Stomach smooth muscle (tissue), 2 donors: ENCODE measurements at regions not wholly inside any gene's neighbourhood (a gene's known extent, or its start where the extent isn't known, plus 50 kb on each side); places are given as distances from the start of the nearest gene placed in this dataset.

Experiments used
- H3K27ac ChIP-seq: one replicate; pipeline ENCODE4 v1.7.0; 2013; ENCODE audit warnings: mild to moderate bottlenecking, low read length, inconsistent platforms
- H3K27me3 ChIP-seq, 2 donors: one replicate each; pipeline ENCODE4 v1.7.0; 2013; ENCODE audit warnings: low read length in 2 of 2; ENCODE audit not compliant: insufficient read depth in 2 of 2, control insufficient read depth in 1 of 2
- H3K36me3 ChIP-seq, 2 donors: one replicate each; pipeline ENCODE4 v1.7.0; 2013; ENCODE audit warnings: low read length in 2 of 2; ENCODE audit not compliant: control insufficient read depth in 2 of 2, insufficient read depth in 2 of 2
- H3K4me1 ChIP-seq: one replicate; pipeline ENCODE4 v1.7.0; 2013; ENCODE audit warnings: low read length; ENCODE audit not compliant: control insufficient read depth, insufficient read depth
- H3K4me3 ChIP-seq, 2 donors: one replicate each; pipeline ENCODE4 v1.7.0; 2013; ENCODE audit warnings: low read length in 2 of 2
- H3K9ac ChIP-seq, 2 donors: one replicate each; pipeline ENCODE4 v1.7.0; 2013; ENCODE audit warnings: low read length in 2 of 2, mild to moderate bottlenecking in 1 of 2
- H3K9me3 ChIP-seq, 2 donors: one replicate each; pipeline ENCODE4 v1.7.0; 2013; ENCODE audit warnings: low read length in 2 of 2; ENCODE audit not compliant: control insufficient read depth in 2 of 2
- donor health status: healthy.
- donor health status: Pancreatic carcinoma.

- peaks cover 0 to 4% of the 10 kb centered on the region in 2 donors for H3K27me3 ChIP-seq
- no peak overlapping the region for H3K4me3 ChIP-seq
- H3K9me3 ChIP-seq, result no peaks in the 10 kb centered on the region
- no peak overlapping the region for H3K9ac ChIP-seq
- no peaks in the 10 kb centered on the region for H3K36me3 ChIP-seq
- H3K4me1 ChIP-seq, result no peaks in the 10 kb centered on the region
- no peak overlapping the region for H3K27ac ChIP-seq
Measured at GRCh38 chr3:14338898-14339458, 63.4 kb upstream of the SLC6A6 start.

- no peaks in the 10 kb centered on the region for H3K9me3 ChIP-seq
- H3K27ac ChIP-seq, result no peak overlapping the region
- no peaks in the 10 kb centered on the region for H3K4me1 ChIP-seq
- H3K36me3 ChIP-seq, result no peaks in the 10 kb centered on the region
- H3K27me3 ChIP-seq, result peaks cover 0 to 4% of the 10 kb centered on the region in 2 donors
- no peak overlapping the region for H3K4me3 ChIP-seq
- H3K9ac ChIP-seq, result no peak overlapping the region
Measured at GRCh38 chr3:14340960-14341708, 61.3 kb upstream of the SLC6A6 start.

GRCh38 chr3:14343338-14344112, 58.9 kb upstream of the SLC6A6 start:
- no peaks in the 10 kb centered on the region for H3K4me1 ChIP-seq
- H3K36me3 ChIP-seq, result no peaks in the 10 kb centered on the region
- H3K4me3 ChIP-seq, result no peak overlapping the region
- no peak overlapping the region for H3K27ac ChIP-seq
- no peak overlapping the region for H3K9ac ChIP-seq
- H3K9me3 ChIP-seq, result no peaks in the 10 kb centered on the region
- no peaks in the 10 kb centered on the region for H3K27me3 ChIP-seq

GRCh38 chr3:14344351-14344750, 58.1 kb upstream of the SLC6A6 start:
- Histone ChIP-seq H3K27ac (no peak overlapping the region), H3K36me3 (no peaks in the 10 kb centered on the region), H3K9ac (no peak overlapping the region), H3K27me3 (no peaks in the 10 kb centered on the region), H3K4me3 (no peak overlapping the region), H3K9me3 (no peaks in the 10 kb centered on the region), H3K4me1 (no peaks in the 10 kb centered on the region)

- H3K27me3 ChIP-seq, result no peaks in the 10 kb centered on the region
- no peak overlapping the region for H3K27ac ChIP-seq
- H3K4me1 ChIP-seq, result no peaks in the 10 kb centered on the region
- no peaks in the 10 kb centered on the region for H3K9me3 ChIP-seq
- H3K36me3 ChIP-seq, result no peaks in the 10 kb centered on the region
- H3K9ac ChIP-seq, result no peak overlapping the region
- H3K4me3 ChIP-seq, result no peak overlapping the region
Measured at GRCh38 chr3:14345496-14346150, 56.8 kb upstream of the SLC6A6 start.

GRCh38 chr3:14346191-14346590, 56.2 kb upstream of the SLC6A6 start:
- no peaks in the 10 kb centered on the region for H3K27me3 ChIP-seq

GRCh38 chr3:14346642-14347041, 55.8 kb upstream of the SLC6A6 start:
- Histone ChIP-seq H3K27me3 (no peaks in the 10 kb centered on the region), H3K9ac (no peak overlapping the region), H3K4me1 (peaks cover under 1% of the 10 kb centered on the region)

More at GRCh38 chr3:14346191-14346590, 56.2 kb upstream of the SLC6A6 start:
- H3K4me1 ChIP-seq, result no peaks in the 10 kb centered on the region
- no peak overlapping the region for H3K4me3 ChIP-seq
- H3K9ac ChIP-seq, result no peak overlapping the region
- H3K9me3 ChIP-seq, result no peaks in the 10 kb centered on the region
- no peak overlapping the region for H3K27ac ChIP-seq
- no peaks in the 10 kb centered on the region for H3K36me3 ChIP-seq

GRCh38 chr3:14347110-14347509, 55.3 kb upstream of the SLC6A6 start:
- Histone ChIP-seq H3K27ac (no peak overlapping the region), H3K4me3 (no peak overlapping the region), H3K27me3 (no peaks in the 10 kb centered on the region), H3K9me3 (no peaks in the 10 kb centered on the region), H3K36me3 (no peaks in the 10 kb centered on the region), H3K4me1 (peaks cover 2% of the 10 kb centered on the region), H3K9ac (no peak overlapping the region)

More at GRCh38 chr3:14346642-14347041, 55.8 kb upstream of the SLC6A6 start:
- Histone ChIP-seq H3K27ac (no peak overlapping the region), H3K4me3 (no peak overlapping the region), H3K36me3 (no peaks in the 10 kb centered on the region), H3K9me3 (no peaks in the 10 kb centered on the region)

- no peaks in the 10 kb centered on the region for H3K9me3 ChIP-seq
- peaks cover 2% of the 10 kb centered on the region for H3K4me1 ChIP-seq
- H3K4me3 ChIP-seq, result no peak overlapping the region
- H3K27me3 ChIP-seq, result no peaks in the 10 kb centered on the region
- H3K36me3 ChIP-seq, result no peaks in the 10 kb centered on the region
- no peak overlapping the region for H3K27ac ChIP-seq
- H3K9ac ChIP-seq, result no peak overlapping the region
Measured at GRCh38 chr3:14351617-14352001, 50.8 kb upstream of the SLC6A6 start.

GRCh38 chr3:14352002-14352627, 50.3 kb upstream of the SLC6A6 start:
- no peak overlapping the region for H3K9ac ChIP-seq
- no peaks in the 10 kb centered on the region for H3K27me3 ChIP-seq
- H3K27ac ChIP-seq, result no peak overlapping the region
- H3K4me1 ChIP-seq, result peaks cover 2% of the 10 kb centered on the region
- H3K4me3 ChIP-seq, result no peak overlapping the region
- no peaks in the 10 kb centered on the region for H3K36me3 ChIP-seq
- no peaks in the 10 kb centered on the region for H3K9me3 ChIP-seq
